ENCODE measurements at regions not wholly inside any gene's neighbourhood (a gene's known extent, or its start where the extent isn't known, plus 50 kb on each side); places are given as distances from the start of the nearest gene placed in this dataset.

- no peak for DNase-seq (ENCODE audit: low read depth)
- no peak overlapping the region for H3K4me3 ChIP-seq (ENCODE audit: low read depth, low read length)
- TF ChIP-seq, protein P1, sequence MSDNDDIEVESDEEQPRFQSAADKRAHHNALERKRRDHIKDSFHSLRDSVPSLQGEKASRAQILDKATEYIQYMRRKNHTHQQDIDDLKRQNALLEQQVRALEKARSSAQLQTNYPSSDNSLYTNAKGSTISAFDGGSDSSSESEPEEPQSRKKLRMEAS (IDR thresholded peaks at IDR 0.05; ENCODE audit: low read depth, low read length), result no peak
- no peak for TF ChIP-seq POLR2A (IDR thresholded peaks at IDR 0.05; ENCODE audit: extremely low read depth, insufficient read length)
- TF ChIP-seq MYC (IDR thresholded peaks at IDR 0.05; ENCODE audit: low read depth, low read length), result no peak
- TF ChIP-seq, protein P2, sequence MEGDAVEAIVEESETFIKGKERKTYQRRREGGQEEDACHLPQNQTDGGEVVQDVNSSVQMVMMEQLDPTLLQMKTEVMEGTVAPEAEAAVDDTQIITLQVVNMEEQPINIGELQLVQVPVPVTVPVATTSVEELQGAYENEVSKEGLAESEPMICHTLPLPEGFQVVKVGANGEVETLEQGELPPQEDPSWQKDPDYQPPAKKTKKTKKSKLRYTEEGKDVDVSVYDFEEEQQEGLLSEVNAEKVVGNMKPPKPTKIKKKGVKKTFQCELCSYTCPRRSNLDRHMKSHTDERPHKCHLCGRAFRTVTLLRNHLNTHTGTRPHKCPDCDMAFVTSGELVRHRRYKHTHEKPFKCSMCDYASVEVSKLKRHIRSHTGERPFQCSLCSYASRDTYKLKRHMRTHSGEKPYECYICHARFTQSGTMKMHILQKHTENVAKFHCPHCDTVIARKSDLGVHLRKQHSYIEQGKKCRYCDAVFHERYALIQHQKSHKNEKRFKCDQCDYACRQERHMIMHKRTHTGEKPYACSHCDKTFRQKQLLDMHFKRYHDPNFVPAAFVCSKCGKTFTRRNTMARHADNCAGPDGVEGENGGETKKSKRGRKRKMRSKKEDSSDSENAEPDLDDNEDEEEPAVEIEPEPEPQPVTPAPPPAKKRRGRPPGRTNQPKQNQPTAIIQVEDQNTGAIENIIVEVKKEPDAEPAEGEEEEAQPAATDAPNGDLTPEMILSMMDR (IDR thresholded peaks at IDR 0.05; ENCODE audit: low read depth, low read length), result no peak
Measured at GRCh38 chr22:48677621-48678020, 1150.1 kb downstream of the BRD1 start.

DNA sequence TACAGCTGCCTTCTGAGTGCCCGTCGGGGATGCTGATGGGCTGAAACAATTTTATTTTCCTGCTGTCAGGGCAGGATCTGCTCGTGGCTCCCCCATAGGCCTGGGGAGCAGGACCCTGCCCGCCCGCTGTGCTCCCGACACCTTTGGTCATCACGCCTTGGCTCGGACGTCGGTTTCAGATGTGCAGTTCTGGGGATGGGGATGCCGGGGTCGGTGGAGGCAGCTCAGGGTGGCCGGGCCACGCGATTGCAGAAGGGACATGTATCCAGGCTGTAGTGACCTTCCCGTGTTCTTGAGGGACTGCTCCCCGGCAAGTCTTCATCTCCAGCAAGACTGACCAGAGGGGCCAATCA lies 1150.5 kb downstream of the BRD1 start:
- H3K4me3 ChIP-seq (ENCODE audit: low read depth, low read length), result no peak overlapping the region
- no peak for DNase-seq (ENCODE audit: low read depth)
- TF ChIP-seq, protein P1 (IDR thresholded peaks at IDR 0.05; ENCODE audit: low read depth, low read length), result no peak

GRCh38 chr22:48676266-48677167 lies 1151.2 kb downstream of the BRD1 start:
- TF ChIP-seq, protein P1 (IDR thresholded peaks at IDR 0.05; ENCODE audit: low read depth, low read length), result no peak
- no peak for TF ChIP-seq POLR2A (IDR thresholded peaks at IDR 0.05; ENCODE audit: extremely low read depth, insufficient read length)
- TF ChIP-seq MYC (IDR thresholded peaks at IDR 0.05; ENCODE audit: low read depth, low read length), result no peak
- TF ChIP-seq, protein P2 (IDR thresholded peaks at IDR 0.05; ENCODE audit: low read depth, low read length), result no peak
- no peak for DNase-seq (ENCODE audit: low read depth)
- no peak overlapping the region for H3K4me3 ChIP-seq (ENCODE audit: low read depth, low read length)

DNA sequence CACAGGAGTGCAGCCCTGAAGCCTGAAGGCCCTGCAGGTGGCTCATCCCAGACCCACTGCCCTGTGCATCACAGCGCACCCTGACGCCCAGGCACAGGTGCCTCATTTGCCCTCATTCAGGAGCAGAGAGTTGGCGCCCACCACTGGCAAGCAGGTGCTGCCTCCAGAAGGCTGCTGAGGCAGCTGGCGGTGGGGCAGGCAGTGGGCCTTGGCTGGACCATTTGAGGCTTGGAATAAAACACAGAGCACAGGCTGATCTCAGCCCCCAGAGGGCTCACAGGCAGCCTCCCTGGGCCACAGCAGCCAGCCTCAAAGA lies 1151.9 kb downstream of the BRD1 start:
- DNase-seq (ENCODE audit: low read depth), result no peak
- TF ChIP-seq, protein P2 (IDR thresholded peaks at IDR 0.05; ENCODE audit: low read depth, low read length), result no peak
- TF ChIP-seq, protein P1 (IDR thresholded peaks at IDR 0.05; ENCODE audit: low read depth, low read length), result no peak
- TF ChIP-seq POLR2A (IDR thresholded peaks at IDR 0.05; ENCODE audit: extremely low read depth, insufficient read length) (no peak), MYC (IDR thresholded peaks at IDR 0.05; ENCODE audit: low read depth, low read length) (no peak)
- H3K4me3 ChIP-seq (ENCODE audit: low read depth, low read length), result no peak overlapping the region

GRCh38 chr22:48675141-48675829 lies 1152.4 kb downstream of the BRD1 start:
- TF ChIP-seq POLR2A (IDR thresholded peaks at IDR 0.05; ENCODE audit: extremely low read depth, insufficient read length), result no peak
- no peak for DNase-seq (ENCODE audit: low read depth)
- no peak overlapping the region for H3K4me3 ChIP-seq (ENCODE audit: low read depth, low read length)

- TF ChIP-seq MYC (IDR thresholded peaks at IDR 0.05; ENCODE audit: low read depth, low read length), result no peak
- TF ChIP-seq, protein P2 (IDR thresholded peaks at IDR 0.05; ENCODE audit: low read depth, low read length), result no peak
- no peak for TF ChIP-seq POLR2A (IDR thresholded peaks at IDR 0.05; ENCODE audit: extremely low read depth, insufficient read length)
- TF ChIP-seq, protein P1 (IDR thresholded peaks at IDR 0.05; ENCODE audit: low read depth, low read length), result no peak
- no peak overlapping the region for H3K4me3 ChIP-seq (ENCODE audit: low read depth, low read length)
- DNase-seq (ENCODE audit: low read depth), result no peak
Measured at GRCh38 chr22:48673806-48674500, 1153.7 kb downstream of the BRD1 start.

Measured in NB4 (cell line).